Transverse colon (tissue), 4 donors: ENCODE measurements at regions not wholly inside any gene's neighbourhood (a gene's known extent, or its start where the extent isn't known, plus 50 kb on each side); places are given as distances from the start of the nearest gene placed in this dataset.

Experiments used
- DNase-seq: peaks from one replicate; pipeline ENCODE4 v3.0.0-alpha.2; 2019
- H3K27ac ChIP-seq, 4 donors: fragments of 200-600 bp; sonication (generic); 2 replicates each; pipeline ENCODE4 v1.5.1; 2016 to 2018; ENCODE audit warnings: inconsistent platforms in 4 of 4
- H3K27me3 ChIP-seq: fragments of 200-600 bp; sonication (generic); 2 replicates; pipeline ENCODE4 v1.5.1; 2017; ENCODE audit warnings: inconsistent platforms
- H3K36me3 ChIP-seq, 4 donors: fragments of 200-600 bp; sonication (generic); 2 replicates each; pipeline ENCODE4 v1.5.1; 2017 to 2019; ENCODE audit warnings: inconsistent platforms in 4 of 4
- H3K4me1 ChIP-seq, 4 donors: fragments of 200-600 bp; sonication (generic); 2 replicates each; pipeline ENCODE4 v1.5.1; 2017 to 2020; ENCODE audit warnings: inconsistent platforms in 4 of 4
- H3K4me3 ChIP-seq, 4 donors: fragments of 200-600 bp; sonication (generic); 1 replicate in 1 of 4; 2 replicates in 3 of 4; pipeline versions ENCODE4 v1.5.1 to v1.6.1; 2017 to 2019; ENCODE audit warnings: inconsistent platforms in 4 of 4
- H3K9me3 ChIP-seq, 2 donors: fragments of 200-600 bp; sonication (generic); 2 replicates each; pipeline ENCODE4 v1.5.1; 2017 to 2019; ENCODE audit warnings: inconsistent platforms in 2 of 2
- CTCF ChIP-seq, 5 experiments: fragments of 200-600 bp in 3 of 5; fragments of 450-650 bp in 2 of 5; sonication (generic) in 3 of 5; IDR thresholded peaks; 1 replicate in 2 of 5; 2 replicates in 3 of 5; pipeline ENCODE4 v1.5.1; 2016 to 2017; ENCODE audit warnings: antibody characterized with exemption in 5 of 5, inconsistent platforms in 3 of 5, mild to moderate bottlenecking in 2 of 5, moderate library complexity in 1 of 5
- EP300 ChIP-seq: sonication (generic); formaldehyde crosslinking; IDR thresholded peaks from one replicate; pipeline ENCODE4 v1.6.1; 2017; ENCODE audit warnings: antibody characterized with exemption, low read depth
- POLR2A ChIP-seq: fragments of 450-650 bp; IDR thresholded peaks from one replicate; pipeline ENCODE4 v1.6.1; 2016; ENCODE audit warnings: antibody characterized with exemption, mild to moderate bottlenecking, moderate library complexity
- POLR2AphosphoS5 ChIP-seq, 3 donors: sonication (generic); formaldehyde crosslinking; IDR thresholded peaks; one replicate each; pipeline ENCODE4 v1.6.1; 2016; ENCODE audit warnings: antibody characterized with exemption in 3 of 3
- WGBS, 2 donors: methylation state at CpG; one replicate each; pipeline ENCODE4 v1.1.5; 2018; ENCODE audit warnings: low coverage in 1 of 2; 5-methylcytosine and 5-hydroxymethylcytosine counted together
- in situ Hi-C, 4 donors: fragments of 200-750 bp; cut with MboI; loops; one replicate each; pipeline versions ENCODE4 v1.15.0 to v1.15.1; 2017; ENCODE audit warnings: low sequenced_read_pairs in 3 of 4, low pct_ligation_motif_present in 1 of 4, low pct_unique_long_range_greater_than_20kb in 1 of 4
- intact Hi-C: fragments of 100-400 bp; cut with DNase I; formaldehyde crosslinking; loops from one replicate; pipeline ENCODE4 v1.15.1; 2023; ENCODE audit warnings: low total_unique reads

GRCh38 chr5:98364549-98364948 is 408.9 kb upstream of the RGMB start:
- DNase-seq: no peak
- in situ Hi-C loops: no loop called here
- TF ChIP-seq CTCF (IDR thresholded peaks at IDR 0.05) (no peak), POLR2A (no peak), POLR2AphosphoS5 (IDR thresholded peaks at IDR 0.05) (no peak), EP300 (no peak)
- peaks cover 0 to 11% (median 0%) of the 10 kb centered on the region in 4 donors for H3K4me1 ChIP-seq
- no peak overlapping the region for H3K4me3 ChIP-seq
- 44% methylated on average over 2 of the region's 2 CpGs for WGBS, 2 donors
- no peaks in the 10 kb centered on the region for H3K9me3 ChIP-seq
- H3K27ac ChIP-seq: peak overlapping the region in 2 of 4 donors; percentile 16 to 46
- no peaks in the 10 kb centered on the region for H3K27me3 ChIP-seq
- intact Hi-C loops: no loop called here
- no peaks in the 10 kb centered on the region for H3K36me3 ChIP-seq

GRCh38 chr5:98365126-98365525 is 408.3 kb upstream of the RGMB start:
- intact Hi-C loops (no loop called here), in situ Hi-C loops (no loop called here)
- no peaks in the 10 kb centered on the region for H3K9me3 ChIP-seq
- no peaks in the 10 kb centered on the region for H3K27me3 ChIP-seq
- H3K27ac ChIP-seq: peak overlapping the region in 2 of 4 donors; percentile 16 to 46
- H3K4me3 ChIP-seq: no peak overlapping the region
- WGBS, 2 donors: 32 to 36% methylated on average over 2 of the region's 2 CpGs
- peak; percentile 34 for DNase-seq
- peaks cover 0 to 11% (median 0%) of the 10 kb centered on the region in 4 donors for H3K4me1 ChIP-seq
- H3K36me3 ChIP-seq: no peaks in the 10 kb centered on the region
- TF ChIP-seq POLR2AphosphoS5 (IDR thresholded peaks at IDR 0.05): no peak
- no peak for TF ChIP-seq POLR2A
- no peak for TF ChIP-seq CTCF (IDR thresholded peaks at IDR 0.05)
- no peak for TF ChIP-seq EP300

GRCh38 chr5:98368141-98368540 is 405.3 kb upstream of the RGMB start:
- intact Hi-C loops (no loop called here), in situ Hi-C loops (no loop called here)
- no peaks in the 10 kb centered on the region for H3K9me3 ChIP-seq
- H3K27ac ChIP-seq: no peak overlapping the region
- no peak for TF ChIP-seq CTCF (IDR thresholded peaks at IDR 0.05)
- TF ChIP-seq POLR2A: no peak
- no peak for TF ChIP-seq POLR2AphosphoS5 (IDR thresholded peaks at IDR 0.05)
- no peak for TF ChIP-seq EP300
- DNase-seq: no peak
- no peaks in the 10 kb centered on the region for H3K36me3 ChIP-seq
- 71 to 86% methylated on average over 1 of the region's 1 CpG for WGBS, 2 donors
- H3K4me3 ChIP-seq: no peak overlapping the region
- peaks cover 0 to 11% (median 0%) of the 10 kb centered on the region in 4 donors for H3K4me1 ChIP-seq
- no peaks in the 10 kb centered on the region for H3K27me3 ChIP-seq

- in situ Hi-C loops: no loop called here
- no peak for DNase-seq
Observed at GRCh38 chr5:98372351-98372750, 401.1 kb upstream of the RGMB start.

More at GRCh38 chr5:98372351-98372750, 401.1 kb upstream of the RGMB start:
- H3K9me3 ChIP-seq: no peaks in the 10 kb centered on the region
- H3K4me3 ChIP-seq: no peak overlapping the region
- TF ChIP-seq POLR2A: no peak
- no peak for TF ChIP-seq POLR2AphosphoS5 (IDR thresholded peaks at IDR 0.05)
- no peak for TF ChIP-seq EP300
- no peak for TF ChIP-seq CTCF (IDR thresholded peaks at IDR 0.05)
- no peak overlapping the region for H3K27ac ChIP-seq
- H3K36me3 ChIP-seq: no peaks in the 10 kb centered on the region
- H3K27me3 ChIP-seq: no peaks in the 10 kb centered on the region
- intact Hi-C loops: no loop called here
- H3K4me1 ChIP-seq: no peaks in the 10 kb centered on the region
